ENCODE measurements at regions not wholly inside any gene's neighbourhood (a gene's known extent, or its start where the extent isn't known, plus 50 kb on each side); places are given as distances from the start of the nearest gene placed in this dataset.

- no peaks in the 10 kb centered on the region for H3F3A ChIP-seq (ENCODE audit: insufficient read depth, low read length, poor library complexity, severe bottlenecking)
- no peak overlapping the region for H3K4me2 ChIP-seq (ENCODE audit: low read length)
- no peak overlapping the region for H3K27ac ChIP-seq (ENCODE audit: low read length)
- H3K9me3 ChIP-seq (ENCODE audit: low read length), result no peaks in the 10 kb centered on the region
- H4K20me1 ChIP-seq (ENCODE audit: insufficient read depth), result no peaks in the 10 kb centered on the region
- TF ChIP-seq REST (IDR thresholded peaks at IDR 0.05; ENCODE audit: borderline replicate concordance), result no peak
- H3K4me3 ChIP-seq (ENCODE audit: low read length), result no peak overlapping the region
- no peaks in the 10 kb centered on the region for H3K36me3 ChIP-seq (ENCODE audit: insufficient read depth, low read length)
- no peak overlapping the region for H2AFZ ChIP-seq (ENCODE audit: low read depth, low read length)
- H3K79me2 ChIP-seq (replicated peaks; ENCODE audit: insufficient read depth, low read length), result no peaks in the 10 kb centered on the region
- H3K9me2 ChIP-seq (ENCODE audit: insufficient read depth, low read length), result no peaks in the 10 kb centered on the region
- no peak overlapping the region for H3K9ac ChIP-seq (ENCODE audit: low read length)
- H3K27me3 ChIP-seq (ENCODE audit: insufficient read depth, low read depth, low read length), result no peaks in the 10 kb centered on the region
These were observed 186.7 kb upstream of the HS3ST3A1 start for GRCh38 chr17:13788385-13788784.

GRCh38 chr17:13792314-13792713 is 190.6 kb upstream of the HS3ST3A1 start:
- TF ChIP-seq MXI1 (conservative IDR thresholded peaks at IDR 0.05; ENCODE audit: poor library complexity, severe bottlenecking) (no peak), EZH2 (IDR thresholded peaks at IDR 0.05; ENCODE audit: borderline replicate concordance, insufficient read depth, low read length, poor library complexity, severe bottlenecking) (no peak)
- Histone ChIP-seq H3K9ac (ENCODE audit: low read length) (no peak overlapping the region), H3K4me2 (ENCODE audit: low read length) (no peak overlapping the region), H3K36me3 (ENCODE audit: insufficient read depth, low read length) (no peaks in the 10 kb centered on the region), H2AFZ (ENCODE audit: low read depth, low read length) (no peak overlapping the region), H3K79me2 (replicated peaks; ENCODE audit: insufficient read depth, low read length) (no peaks in the 10 kb centered on the region), H3K27me3 (ENCODE audit: insufficient read depth, low read depth, low read length) (no peaks in the 10 kb centered on the region), H3K9me2 (ENCODE audit: insufficient read depth, low read length) (no peaks in the 10 kb centered on the region), H3F3A (ENCODE audit: insufficient read depth, low read length, poor library complexity, severe bottlenecking) (no peaks in the 10 kb centered on the region), H3K4me3 (ENCODE audit: low read length) (no peak overlapping the region), H3K9me3 (ENCODE audit: low read length) (no peaks in the 10 kb centered on the region), H3K27ac (ENCODE audit: low read length) (no peak overlapping the region), H4K20me1 (ENCODE audit: insufficient read depth) (no peaks in the 10 kb centered on the region)

GRCh38 chr17:13793951-13794350 is 192.2 kb upstream of the HS3ST3A1 start:
- Histone ChIP-seq H2AFZ (ENCODE audit: low read depth, low read length) (no peak overlapping the region), H3K9me3 (ENCODE audit: low read length) (no peaks in the 10 kb centered on the region), H3K4me2 (ENCODE audit: low read length) (no peak overlapping the region), H3K27ac (ENCODE audit: low read length) (no peak overlapping the region), H3K79me2 (replicated peaks; ENCODE audit: insufficient read depth, low read length) (no peaks in the 10 kb centered on the region), H3K4me3 (ENCODE audit: low read length) (no peak overlapping the region), H4K20me1 (ENCODE audit: insufficient read depth) (no peaks in the 10 kb centered on the region), H3K36me3 (ENCODE audit: insufficient read depth, low read length) (no peaks in the 10 kb centered on the region), H3K27me3 (ENCODE audit: insufficient read depth, low read depth, low read length) (no peaks in the 10 kb centered on the region), H3F3A (ENCODE audit: insufficient read depth, low read length, poor library complexity, severe bottlenecking) (no peaks in the 10 kb centered on the region), H3K9ac (ENCODE audit: low read length) (no peak overlapping the region), H3K9me2 (ENCODE audit: insufficient read depth, low read length) (no peaks in the 10 kb centered on the region)
- no peak for TF ChIP-seq MXI1 (conservative IDR thresholded peaks at IDR 0.05; ENCODE audit: poor library complexity, severe bottlenecking)
- no peak for TF ChIP-seq CTCF (IDR thresholded peaks at IDR 0.05; ENCODE audit: poor library complexity, severe bottlenecking)
- no peak for TF ChIP-seq RAD21 (conservative IDR thresholded peaks at IDR 0.05)
- TF ChIP-seq SMC3 (conservative IDR thresholded peaks at IDR 0.05; ENCODE audit: poor library complexity), result no peak
- no peak for TF ChIP-seq EZH2 (IDR thresholded peaks at IDR 0.05; ENCODE audit: borderline replicate concordance, insufficient read depth, low read length, poor library complexity, severe bottlenecking)
- TF ChIP-seq POLR2AphosphoS5 (IDR thresholded peaks at IDR 0.05), result no peak
- no peak for TF ChIP-seq REST (IDR thresholded peaks at IDR 0.05; ENCODE audit: borderline replicate concordance)
- no peak for TF ChIP-seq EP300 (conservative IDR thresholded peaks at IDR 0.05; ENCODE audit: poor library complexity, severe bottlenecking)
